GM21367 (cell line): ENCODE measurements at regions not wholly inside any gene's neighbourhood (a gene's known extent, or its start where the extent isn't known, plus 50 kb on each side); places are given as distances from the start of the nearest gene placed in this dataset.

ENCODE experiments used
- ATAC-seq: cut with Tn5 transposase; IDR thresholded peaks from one replicate; pipeline ENCODE4 v1.9.1; 2021; ENCODE audit not compliant: unreplicated experiment

DNA sequence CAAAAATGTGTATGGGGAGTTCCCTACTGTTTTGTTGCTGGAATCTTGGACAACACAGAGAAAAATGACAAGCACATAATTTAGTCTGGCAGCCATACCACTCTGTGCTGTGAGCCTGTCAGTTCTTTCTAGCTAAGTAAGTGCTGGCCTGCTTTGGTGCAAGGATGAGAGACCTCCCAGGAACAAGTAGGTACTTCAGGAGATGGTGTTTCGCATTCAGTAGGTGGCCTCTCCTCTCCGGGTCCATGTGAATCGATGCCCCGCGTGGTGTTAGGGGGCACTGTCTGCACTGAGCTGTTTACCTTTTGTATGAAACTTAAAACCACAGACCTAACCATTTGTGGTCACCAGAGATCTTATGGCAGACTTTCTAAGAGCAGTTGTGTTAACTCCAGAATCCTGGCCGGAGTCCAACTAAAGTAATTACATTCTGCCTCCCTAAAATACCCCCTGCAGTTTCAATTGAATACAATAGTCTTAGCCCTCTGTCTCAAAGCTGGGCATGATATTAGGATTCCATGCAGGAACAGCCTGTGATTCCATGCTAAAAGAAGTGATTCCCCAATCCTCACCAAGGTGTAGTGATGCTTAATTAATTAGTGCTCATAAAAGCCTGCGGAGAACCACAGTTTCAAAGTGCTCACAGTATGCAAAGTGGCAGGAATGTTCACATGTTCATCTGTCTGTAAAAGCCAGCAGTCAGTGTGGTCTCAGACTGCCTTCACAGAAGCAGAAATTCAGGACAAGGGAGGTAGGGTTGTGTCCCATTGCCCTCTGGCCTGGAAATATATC is 64.2 kb downstream of the LLPH start:
- peak; percentile 89 for ATAC-seq

GRCh38 chr12:66065641-66066136 is 64.9 kb downstream of the LLPH start:
- no peak for ATAC-seq

DNA sequence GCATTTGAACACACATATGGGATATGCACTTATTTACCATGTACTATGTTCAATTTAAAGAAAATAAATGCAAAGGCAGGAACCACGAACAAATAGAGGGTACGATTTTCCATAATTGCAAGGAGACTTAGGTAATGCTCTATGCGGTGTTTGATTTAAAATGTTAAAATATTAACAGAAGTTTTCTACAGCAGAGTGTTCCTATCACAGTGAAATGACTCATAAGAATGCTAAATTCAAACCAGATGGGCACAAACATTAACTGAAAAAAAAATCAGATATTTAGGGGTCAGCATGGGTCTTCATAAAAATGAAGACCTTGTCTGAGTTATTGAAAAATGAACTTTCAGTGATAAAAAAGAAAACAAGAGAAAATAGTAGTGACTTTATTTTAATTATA is 65.4 kb downstream of the LLPH start:
- ATAC-seq = no peak

- no peak for ATAC-seq
Observed at GRCh38 chr12:66063916-66064315, 66.6 kb downstream of the LLPH start.

GRCh38 chr12:66062290-66062625 is 68.3 kb downstream of the LLPH start:
- no peak for ATAC-seq

GRCh38 chr12:66061557-66062289 is 68.8 kb downstream of the LLPH start:
- no peak for ATAC-seq

GRCh38 chr12:66061076-66061475 is 69.5 kb downstream of the LLPH start:
- no peak for ATAC-seq

DNA sequence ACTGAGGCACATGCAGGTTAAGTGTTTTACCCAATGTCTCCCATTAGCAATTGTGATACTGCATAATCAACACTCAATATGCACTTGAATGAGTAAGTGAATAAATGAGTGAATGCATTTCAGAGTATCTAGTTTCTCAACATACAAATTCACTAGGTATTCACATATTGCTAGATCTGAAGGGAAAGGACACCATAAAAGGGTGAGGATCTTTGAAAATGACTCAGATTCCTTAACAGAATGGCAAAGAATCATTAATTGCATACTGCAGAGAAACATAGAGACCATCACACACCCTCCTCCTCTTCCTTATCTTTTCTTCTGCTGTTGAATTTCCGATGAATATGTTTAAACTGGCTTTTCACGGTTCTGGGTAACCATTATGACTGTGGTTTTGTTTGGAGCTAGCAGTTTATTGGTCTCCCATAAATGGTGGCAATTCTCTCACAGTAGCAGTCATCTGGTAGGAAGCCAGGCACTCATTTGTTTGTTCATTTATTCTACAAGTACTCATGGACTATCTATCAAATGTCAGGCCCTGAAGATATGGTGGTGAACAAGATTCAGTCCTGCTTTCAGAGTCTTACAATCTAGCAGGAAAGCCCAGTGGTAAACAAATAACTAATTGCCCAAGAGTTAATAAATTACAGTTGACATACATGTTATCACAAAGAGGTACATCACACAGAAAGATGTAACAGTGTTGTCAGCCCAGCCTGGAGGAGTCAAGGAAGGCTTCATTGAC is 70.2 kb downstream of the LLPH start:
- ATAC-seq = no peak

DNA sequence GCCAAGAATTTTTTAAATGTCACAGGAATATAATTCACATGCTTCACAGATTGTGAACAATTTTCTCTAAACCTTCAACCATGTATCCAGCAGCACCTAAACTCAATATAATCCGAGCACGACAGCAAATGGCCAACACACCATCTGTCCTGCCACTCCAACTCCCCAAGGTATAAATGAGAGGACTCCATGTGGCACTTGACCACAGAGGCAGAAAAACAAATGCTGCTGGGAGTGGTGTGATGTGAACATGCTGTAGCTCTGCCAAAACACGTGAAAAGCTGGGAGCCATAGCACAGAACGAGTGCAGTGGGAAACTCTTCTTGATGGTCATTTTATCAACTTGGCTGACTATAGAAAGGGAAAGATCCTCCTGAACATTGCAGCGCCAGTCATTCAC is 70.9 kb downstream of the LLPH start:
- no peak for ATAC-seq

DNA sequence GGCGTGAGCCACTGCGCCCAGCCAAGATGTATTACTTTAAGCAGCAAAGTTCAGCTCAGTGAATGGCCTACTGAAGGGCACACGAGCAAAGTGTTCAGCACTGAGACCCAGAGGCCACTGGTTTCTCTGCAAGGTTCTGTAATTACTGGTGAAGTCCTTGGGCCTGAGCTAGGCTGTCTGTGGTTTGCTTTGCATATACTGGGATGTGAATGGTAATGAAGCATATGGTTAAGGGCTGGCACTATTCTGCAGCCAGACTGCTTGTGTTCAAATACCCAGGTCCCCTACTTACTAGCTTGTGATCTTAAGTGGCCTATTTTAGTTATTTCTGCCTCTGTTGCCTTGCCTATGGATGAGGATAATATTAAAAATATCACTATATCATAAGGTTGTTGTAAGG is 72.0 kb downstream of the LLPH start:
- ATAC-seq = no peak

GRCh38 chr12:66055837-66056319 is 74.7 kb downstream of the LLPH start:
- peak; percentile 96 for ATAC-seq

DNA sequence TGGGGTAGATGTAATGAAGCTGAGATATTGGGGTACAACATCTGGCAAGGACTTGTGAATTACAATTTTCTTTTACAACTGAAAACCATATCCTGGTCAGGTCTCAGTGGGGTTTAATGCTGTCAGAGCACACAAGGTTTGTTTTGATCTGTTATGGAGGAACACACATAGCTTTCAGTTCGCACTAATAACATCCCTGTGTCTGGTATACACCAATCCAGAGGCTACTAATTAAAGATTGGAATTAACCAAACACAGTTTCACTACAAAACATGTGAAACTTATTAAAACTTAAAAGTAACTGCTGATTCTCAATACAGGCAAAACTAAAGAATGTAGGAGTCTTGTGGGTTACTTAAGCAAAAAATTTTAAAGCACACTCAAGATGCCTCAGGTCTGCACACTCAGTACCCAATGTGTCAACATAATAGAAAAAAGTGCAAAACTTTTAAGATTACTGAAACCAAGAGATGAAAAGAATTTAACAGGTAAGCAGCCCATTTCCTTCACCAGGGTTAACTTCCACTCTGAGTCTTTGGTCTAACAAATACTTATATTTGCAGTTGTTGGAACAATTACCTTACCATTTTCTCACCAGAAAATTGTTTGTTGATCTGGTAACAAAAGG is 77.4 kb downstream of the LLPH start:
- no peak for ATAC-seq

- ATAC-seq = no peak
Observed at GRCh38 chr12:66051361-66051760, 79.2 kb downstream of the LLPH start.

DNA sequence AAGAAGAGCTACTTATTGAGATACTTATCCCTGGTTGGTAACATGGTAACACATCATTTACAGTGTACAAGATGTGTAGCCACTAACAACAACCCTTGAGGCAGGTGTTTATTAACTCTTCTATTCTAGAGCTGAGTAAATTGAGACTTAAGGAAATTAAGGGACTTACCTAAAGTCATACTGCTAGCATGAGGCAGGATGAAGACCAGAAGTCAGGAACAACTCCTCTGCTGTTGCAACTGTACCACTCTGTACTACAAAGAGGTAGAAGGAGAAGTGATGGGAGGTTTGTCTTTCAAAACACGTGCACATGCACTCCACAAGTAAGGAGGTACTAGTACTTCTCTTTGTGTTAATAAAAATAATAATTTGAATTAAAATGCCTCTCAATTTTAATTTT is 79.9 kb downstream of the LLPH start:
- ATAC-seq = no peak

DNA sequence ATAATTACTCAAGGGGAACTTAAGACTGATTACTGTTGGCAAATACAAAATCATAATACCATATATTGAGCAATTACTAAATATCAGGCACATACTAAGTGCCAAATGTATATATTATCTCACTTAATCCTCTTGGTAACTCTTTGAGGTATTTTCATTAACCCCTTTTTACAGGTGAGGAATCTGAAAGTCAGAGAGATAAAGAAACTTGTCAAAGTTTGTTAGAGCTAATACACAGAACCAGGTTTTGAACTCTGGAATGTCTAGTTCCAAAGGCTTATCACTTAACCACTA is 80.3 kb downstream of the LLPH start:
- no peak for ATAC-seq

DNA sequence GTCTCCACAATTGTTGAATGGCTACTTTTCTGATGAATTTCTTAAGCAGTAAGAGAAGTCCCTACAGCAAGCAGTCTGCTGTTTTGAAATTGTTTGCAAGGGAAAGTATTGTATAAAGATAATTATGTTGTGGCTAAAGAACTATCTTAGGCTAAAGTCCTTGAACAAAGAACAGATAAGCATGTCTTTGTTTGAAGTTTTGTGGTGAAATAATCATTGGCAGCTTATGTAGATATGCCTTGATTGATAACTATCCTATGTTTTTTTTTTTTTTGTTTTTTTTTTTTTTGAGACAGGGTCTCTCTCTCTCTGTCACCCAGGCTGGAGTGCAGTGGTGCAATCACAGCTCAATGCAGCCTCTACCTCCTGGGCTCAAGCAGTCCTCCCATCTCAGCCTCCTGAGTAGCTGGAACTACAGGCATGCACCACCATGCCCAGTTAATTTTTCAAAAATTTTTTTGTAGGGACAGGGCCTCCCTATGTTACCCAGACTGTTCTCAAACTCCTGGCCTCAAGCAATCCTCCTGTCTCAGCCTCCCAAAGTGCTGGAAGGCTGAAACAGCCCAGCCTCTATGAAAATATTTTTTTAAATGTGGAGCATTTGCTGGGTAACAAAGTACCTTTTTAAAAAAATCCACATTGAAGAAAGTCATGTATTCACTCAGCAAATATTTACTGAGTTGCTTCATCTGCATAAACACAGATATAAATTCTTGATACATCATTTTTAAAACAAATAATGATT is 80.8 kb downstream of the LLPH start:
- ATAC-seq = no peak

DNA sequence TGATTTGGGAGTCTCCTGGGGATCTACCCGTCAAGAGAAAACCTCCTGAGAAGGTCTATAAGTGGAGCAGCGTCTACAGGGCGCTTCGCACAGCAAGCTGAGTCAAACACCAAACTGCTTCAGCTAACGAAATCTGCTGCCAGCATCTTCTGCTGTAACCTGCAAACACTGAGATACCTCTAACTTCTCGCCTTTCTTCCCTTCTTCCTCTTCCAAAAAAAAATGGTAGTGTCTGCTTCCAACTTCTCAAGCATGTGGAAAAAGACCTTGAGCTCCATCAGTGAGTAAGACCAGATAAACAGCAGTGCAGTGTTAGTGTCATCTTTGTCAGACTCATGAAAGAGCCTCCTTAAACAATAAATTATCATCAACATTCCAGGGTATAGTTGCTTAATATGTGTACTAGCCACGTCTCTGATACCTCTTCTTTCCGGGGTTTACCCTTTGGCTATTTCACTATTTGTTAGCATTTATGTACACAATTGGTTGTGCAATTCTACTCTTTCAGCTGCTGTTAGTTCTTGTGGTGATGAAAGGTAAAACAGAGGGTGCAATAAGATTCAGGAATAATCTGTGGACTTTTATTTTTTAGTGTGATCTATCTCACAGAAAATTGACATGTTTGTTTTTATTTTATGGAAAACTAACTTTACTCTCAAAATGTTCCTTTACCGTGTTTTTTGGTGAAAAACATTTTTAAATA is 81.6 kb downstream of the LLPH start:
- no peak for ATAC-seq

DNA sequence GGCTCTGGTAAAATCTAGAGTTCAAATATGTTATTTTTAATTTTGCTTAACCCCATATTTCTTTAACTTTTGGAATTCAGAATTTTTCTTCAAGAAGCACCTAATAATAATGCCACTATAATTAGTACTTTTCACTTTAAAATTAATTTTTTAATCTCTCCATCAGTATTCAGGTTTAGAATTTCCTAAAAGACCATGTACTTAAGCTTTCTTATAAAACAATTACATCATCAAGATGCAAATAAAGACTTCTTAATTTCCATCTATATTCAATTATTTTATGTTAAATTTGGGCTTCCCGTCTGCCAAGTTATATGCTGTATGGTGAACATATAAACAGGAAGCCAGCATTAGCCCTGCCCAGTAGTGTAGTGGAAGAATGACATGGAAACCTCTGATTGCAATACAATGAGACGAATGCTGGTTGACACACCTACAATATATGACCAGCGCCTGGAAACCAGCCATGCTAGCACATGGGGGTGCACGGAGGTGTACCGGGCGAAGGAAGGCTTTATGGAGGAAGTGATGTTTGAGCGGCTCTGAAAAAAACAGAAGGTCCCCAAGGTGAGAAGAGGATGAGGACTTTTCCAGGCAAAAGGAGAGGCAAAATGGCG is 82.2 kb downstream of the LLPH start:
- ATAC-seq = no peak

GRCh38 chr12:66047411-66048021 is 83.0 kb downstream of the LLPH start:
- ATAC-seq = peak; percentile 87
